PC-3 (cell line): ENCODE measurements at regions not wholly inside any gene's neighbourhood (a gene's known extent, or its start where the extent isn't known, plus 50 kb on each side); places are given as distances from the start of the nearest gene placed in this dataset.

Experiments
- CTCF ChIP-seq: fragments of 300-600 bp; sonication (generic); conservative IDR thresholded peaks from 2 replicates; pipeline ENCODE4 v1.5.1; 2017; ENCODE audit warnings: antibody characterized with exemption, low read depth, mild to moderate bottlenecking, low read length
- EZH2phosphoT487 ChIP-seq: fragments of 300-600 bp; sonication (generic); IDR thresholded peaks from 2 replicates; pipeline ENCODE4 v1.6.1; 2018; ENCODE audit warnings: mild to moderate bottlenecking, antibody characterized with exemption, low read length, borderline replicate concordance

- no peak for TF ChIP-seq CTCF
- no peak for TF ChIP-seq EZH2phosphoT487
These were observed 80.2 kb downstream of the CHST1 start for GRCh38 chr11:45585205-45585604.
